HL-60 (cell line): ENCODE measurements at regions not wholly inside any gene's neighbourhood (a gene's known extent, or its start where the extent isn't known, plus 50 kb on each side); places are given as distances from the start of the nearest gene placed in this dataset.

Source experiments
- CTCF ChIP-seq: IDR thresholded peaks from one replicate; pipeline ENCODE4 v1.5.1; 2011; ENCODE audit warnings: low read length, control low read depth, inconsistent platforms; ENCODE audit not compliant: insufficient read depth
- GABPA ChIP-seq: IDR thresholded peaks from 2 replicates; pipeline ENCODE4 v1.6.1; 2012; ENCODE audit warnings: low read depth
- REST ChIP-seq: IDR thresholded peaks from 2 replicates; pipeline ENCODE4 v1.6.1; 2012; ENCODE audit warnings: low read depth; ENCODE audit not compliant: insufficient replicate concordance

- TF ChIP-seq REST, result no peak
- no peak for TF ChIP-seq GABPA
- no peak for TF ChIP-seq CTCF
Measured at GRCh38 chr4:156362581-156362980, 408.9 kb upstream of the CTSO start.
